ENCODE measurements at regions not wholly inside any gene's neighbourhood (a gene's known extent, or its start where the extent isn't known, plus 50 kb on each side); places are given as distances from the start of the nearest gene placed in this dataset.

GRCh38 chr1:83109692-83110091, 889.2 kb downstream of the TTLL7 start:
- TF ChIP-seq CTCF (IDR thresholded peaks at IDR 0.05) (no peak), POLR2A (IDR thresholded peaks at IDR 0.05) (no peak)

Measured in adrenal gland (tissue), 5 donors.